ENCODE measurements at regions not wholly inside any gene's neighbourhood (a gene's known extent, or its start where the extent isn't known, plus 50 kb on each side); places are given as distances from the start of the nearest gene placed in this dataset.
"Not testable (repeated sequence)": the region's sequence is repeated elsewhere in the genome, so short reads cannot be mapped to it uniquely, and the experiment has no call there.

- no peak for TF ChIP-seq CTCF (IDR thresholded peaks at IDR 0.05; ENCODE audit: low read length, missing control alignments)
- DNase-seq (ENCODE audit: low read depth), result no peak
- no peak overlapping the region for H3K4me3 ChIP-seq (replicated peaks; ENCODE audit: low read depth, low read length)
Observed at GRCh38 chr3:84307339-84307738, 651.5 kb upstream of the CADM2 start.

- TF ChIP-seq CTCF (IDR thresholded peaks at IDR 0.05; ENCODE audit: low read length, missing control alignments), result no peak
- no peak for DNase-seq (ENCODE audit: low read depth)
- no peak overlapping the region for H3K4me3 ChIP-seq (replicated peaks; ENCODE audit: low read depth, low read length)
Observed at GRCh38 chr3:84308379-84308778, 650.4 kb upstream of the CADM2 start.

GRCh38 chr3:84318273-84318809 is 640.4 kb upstream of the CADM2 start:
- no peak overlapping the region for H3K4me3 ChIP-seq (replicated peaks; ENCODE audit: low read depth, low read length)
- no peak for DNase-seq (ENCODE audit: low read depth)
- TF ChIP-seq CTCF (IDR thresholded peaks at IDR 0.05; ENCODE audit: low read length, missing control alignments), result no peak

GRCh38 chr3:84365563-84366278 is 593.1 kb upstream of the CADM2 start:
- H3K4me3 ChIP-seq (replicated peaks; ENCODE audit: low read depth, low read length); DNase-seq (ENCODE audit: low read depth): not testable (repeated sequence)

All from fibroblast of pulmonary artery (primary cell).